ENCODE measurements at regions not wholly inside any gene's neighbourhood (a gene's known extent, or its start where the extent isn't known, plus 50 kb on each side); places are given as distances from the start of the nearest gene placed in this dataset.

GRCh38 chr7:69018200-69018599 is 580.1 kb upstream of the AUTS2 start:
- Histone ChIP-seq H3K4me2 (ENCODE audit: extremely low read depth, insufficient read depth, low read length) (no peak overlapping the region), H4K20me1 (ENCODE audit: control insufficient read depth, extremely low read depth, insufficient read depth, low read length) (no peaks in the 10 kb centered on the region), H3K36me3 (ENCODE audit: control insufficient read depth, insufficient read depth, low read length) (no peaks in the 10 kb centered on the region), H3K9me3 (ENCODE audit: control insufficient read depth, insufficient read depth, low read depth, low read length) (no peaks in the 10 kb centered on the region), H3K79me2 (ENCODE audit: control insufficient read depth, insufficient read depth, low read length) (no peaks in the 10 kb centered on the region), H3K4me1 (ENCODE audit: control insufficient read depth, extremely low read depth, insufficient read depth, low read length) (no peaks in the 10 kb centered on the region), H3K9ac (ENCODE audit: insufficient read depth, low read length) (no peak overlapping the region), H3K27me3 (ENCODE audit: control insufficient read depth, insufficient read depth, low read length) (no peaks in the 10 kb centered on the region), H2AFZ (ENCODE audit: low read length) (no peak overlapping the region), H3K4me3 (replicated peaks in 1 of 4; ENCODE audit: control extremely low read depth in 1 of 4, insufficient read depth in 1 of 4, low read depth in 3 of 4, low read length in 4 of 4) (no peak overlapping the region), H3K27ac (ENCODE audit: insufficient read depth, low read length) (no peak overlapping the region)
- DNase-seq (ENCODE audit: low read depth in 2 of 2) = no peak
- TF ChIP-seq CTCF (conservative IDR thresholded peaks at IDR 0.05 in 1 of 2, IDR thresholded peaks at IDR 0.05 in 1 of 2; ENCODE audit: low read depth in 1 of 2, low read length in 2 of 2) = no peak
- no peak for TF ChIP-seq EZH2 (IDR thresholded peaks at IDR 0.05; ENCODE audit: low read length, missing control alignments)

- no peaks in the 10 kb centered on the region for H3K79me2 ChIP-seq (ENCODE audit: control insufficient read depth, insufficient read depth, low read length)
- DNase-seq (ENCODE audit: low read depth in 2 of 2) = no peak
Measured at GRCh38 chr7:69019437-69019836, 578.8 kb upstream of the AUTS2 start.

GRCh38 chr7:69020536-69020935 is 577.7 kb upstream of the AUTS2 start:
- Histone ChIP-seq H3K4me1 (ENCODE audit: control insufficient read depth, extremely low read depth, insufficient read depth, low read length) (no peaks in the 10 kb centered on the region), H3K79me2 (ENCODE audit: control insufficient read depth, insufficient read depth, low read length) (no peaks in the 10 kb centered on the region), H3K36me3 (ENCODE audit: control insufficient read depth, insufficient read depth, low read length) (no peaks in the 10 kb centered on the region), H3K4me3 (replicated peaks in 1 of 4; ENCODE audit: control extremely low read depth in 1 of 4, insufficient read depth in 1 of 4, low read depth in 3 of 4, low read length in 4 of 4) (no peak overlapping the region), H2AFZ (ENCODE audit: low read length) (no peak overlapping the region), H3K27ac (ENCODE audit: insufficient read depth, low read length) (no peak overlapping the region), H3K9me3 (ENCODE audit: control insufficient read depth, insufficient read depth, low read depth, low read length) (no peaks in the 10 kb centered on the region), H4K20me1 (ENCODE audit: control insufficient read depth, extremely low read depth, insufficient read depth, low read length) (no peaks in the 10 kb centered on the region), H3K9ac (ENCODE audit: insufficient read depth, low read length) (no peak overlapping the region), H3K4me2 (ENCODE audit: extremely low read depth, insufficient read depth, low read length) (no peak overlapping the region), H3K27me3 (ENCODE audit: control insufficient read depth, insufficient read depth, low read length) (no peaks in the 10 kb centered on the region)
- TF ChIP-seq EZH2 (IDR thresholded peaks at IDR 0.05; ENCODE audit: low read length, missing control alignments) (no peak), CTCF (conservative IDR thresholded peaks at IDR 0.05 in 1 of 2, IDR thresholded peaks at IDR 0.05 in 1 of 2; ENCODE audit: low read depth in 1 of 2, low read length in 2 of 2) (no peak)
- DNase-seq (ENCODE audit: low read depth in 2 of 2) = no peak

More at GRCh38 chr7:69019437-69019836, 578.8 kb upstream of the AUTS2 start:
- H4K20me1 ChIP-seq (ENCODE audit: control insufficient read depth, extremely low read depth, insufficient read depth, low read length) = no peaks in the 10 kb centered on the region
- H3K9ac ChIP-seq (ENCODE audit: insufficient read depth, low read length) = no peak overlapping the region
- no peaks in the 10 kb centered on the region for H3K4me1 ChIP-seq (ENCODE audit: control insufficient read depth, extremely low read depth, insufficient read depth, low read length)
- no peak overlapping the region for H2AFZ ChIP-seq (ENCODE audit: low read length)
- H3K9me3 ChIP-seq (ENCODE audit: control insufficient read depth, insufficient read depth, low read depth, low read length) = no peaks in the 10 kb centered on the region
- no peak overlapping the region for H3K4me3 ChIP-seq (replicated peaks in 1 of 4; ENCODE audit: control extremely low read depth in 1 of 4, insufficient read depth in 1 of 4, low read depth in 3 of 4, low read length in 4 of 4)
- H3K27ac ChIP-seq (ENCODE audit: insufficient read depth, low read length) = no peak overlapping the region
- TF ChIP-seq EZH2 (IDR thresholded peaks at IDR 0.05; ENCODE audit: low read length, missing control alignments) (no peak), CTCF (conservative IDR thresholded peaks at IDR 0.05 in 1 of 2, IDR thresholded peaks at IDR 0.05 in 1 of 2; ENCODE audit: low read depth in 1 of 2, low read length in 2 of 2) (no peak)
- no peaks in the 10 kb centered on the region for H3K36me3 ChIP-seq (ENCODE audit: control insufficient read depth, insufficient read depth, low read length)
- no peaks in the 10 kb centered on the region for H3K27me3 ChIP-seq (ENCODE audit: control insufficient read depth, insufficient read depth, low read length)
- no peak overlapping the region for H3K4me2 ChIP-seq (ENCODE audit: extremely low read depth, insufficient read depth, low read length)

Measured in fibroblast of lung (primary cell).